HL-60 (cell line): ENCODE measurements at regions not wholly inside any gene's neighbourhood (a gene's known extent, or its start where the extent isn't known, plus 50 kb on each side); places are given as distances from the start of the nearest gene placed in this dataset.

Experiments
- DNase-seq, 2 experiments: peaks; one replicate each; pipeline ENCODE4 v3.0.0-alpha.2; 2010 to 2020; ENCODE audit warnings: low read depth in 1 of 2, low spot score in 1 of 2
- H3K27ac ChIP-seq: fragments of 250-450 bp; sonication (Bioruptor Pico); replicated peaks from 2 replicates; pipeline ENCODE4 v1.5.1; 2020; ENCODE audit warnings: mild to moderate bottlenecking, moderate library complexity
- H3K27me3 ChIP-seq: fragments of 250-450 bp; sonication (Bioruptor Pico); 2 replicates; pipeline ENCODE4 v1.5.1; 2021; ENCODE audit warnings: mild to moderate bottlenecking, moderate library complexity; ENCODE audit not compliant: insufficient read depth, poor library complexity, severe bottlenecking
- H3K4me3 ChIP-seq: replicated peaks from 2 replicates; pipeline ENCODE4 v1.5.1; 2011; ENCODE audit warnings: mild to moderate bottlenecking, control low read depth, low read length; ENCODE audit not compliant: insufficient read depth
- GABPA ChIP-seq: IDR thresholded peaks from 2 replicates; pipeline ENCODE4 v1.6.1; 2012; ENCODE audit warnings: low read depth
- POLR2AphosphoS5 ChIP-seq: IDR thresholded peaks from 2 replicates; pipeline ENCODE4 v1.6.1; 2012; ENCODE audit warnings: low read depth
- SPI1 ChIP-seq: IDR thresholded peaks from 2 replicates; pipeline ENCODE4 v1.6.1; 2012; ENCODE audit warnings: low read depth, mild to moderate bottlenecking, borderline replicate concordance
- TF ChIP-seq, protein P1 (sequence below): IDR thresholded peaks from one replicate; pipeline ENCODE4 v1.5.1; 2011; ENCODE audit warnings: low read length, control low read depth, inconsistent platforms; ENCODE audit not compliant: insufficient read depth
- TF ChIP-seq, protein P2 (sequence below): IDR thresholded peaks from 2 replicates; pipeline ENCODE4 v1.6.1; 2012; ENCODE audit warnings: low read depth; ENCODE audit not compliant: insufficient replicate concordance

DNA sequence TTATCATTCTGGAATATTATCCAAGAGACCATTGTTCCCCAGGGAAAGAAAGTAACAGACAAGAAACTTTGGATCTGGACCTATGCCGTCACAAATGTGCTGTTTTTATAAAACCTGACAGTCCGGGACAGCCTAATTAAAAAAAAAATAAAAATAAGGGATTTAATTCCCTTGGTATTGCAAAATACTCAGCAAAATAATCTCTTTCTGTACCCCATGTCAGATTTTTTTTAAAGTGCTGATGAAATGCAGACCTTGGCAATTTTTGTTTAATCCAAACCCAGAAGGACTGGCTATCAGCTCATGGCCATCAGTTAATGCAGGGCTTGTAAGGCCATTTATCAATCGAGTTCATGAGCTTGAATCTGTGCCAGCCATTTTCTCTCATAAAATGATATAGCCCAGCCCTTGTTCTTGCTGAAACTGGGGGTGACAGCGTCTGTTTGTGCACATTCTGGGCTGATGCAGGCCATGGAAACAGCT, 162.7 kb upstream of the S1PR3 start:
- DNase-seq, result no peak
- Histone ChIP-seq H3K4me3 (no peak overlapping the region), H3K27me3 (no peaks in the 10 kb centered on the region), H3K27ac (no peak overlapping the region)
- no peak for TF ChIP-seq GABPA
- no peak for TF ChIP-seq POLR2AphosphoS5
- TF ChIP-seq, protein P1, sequence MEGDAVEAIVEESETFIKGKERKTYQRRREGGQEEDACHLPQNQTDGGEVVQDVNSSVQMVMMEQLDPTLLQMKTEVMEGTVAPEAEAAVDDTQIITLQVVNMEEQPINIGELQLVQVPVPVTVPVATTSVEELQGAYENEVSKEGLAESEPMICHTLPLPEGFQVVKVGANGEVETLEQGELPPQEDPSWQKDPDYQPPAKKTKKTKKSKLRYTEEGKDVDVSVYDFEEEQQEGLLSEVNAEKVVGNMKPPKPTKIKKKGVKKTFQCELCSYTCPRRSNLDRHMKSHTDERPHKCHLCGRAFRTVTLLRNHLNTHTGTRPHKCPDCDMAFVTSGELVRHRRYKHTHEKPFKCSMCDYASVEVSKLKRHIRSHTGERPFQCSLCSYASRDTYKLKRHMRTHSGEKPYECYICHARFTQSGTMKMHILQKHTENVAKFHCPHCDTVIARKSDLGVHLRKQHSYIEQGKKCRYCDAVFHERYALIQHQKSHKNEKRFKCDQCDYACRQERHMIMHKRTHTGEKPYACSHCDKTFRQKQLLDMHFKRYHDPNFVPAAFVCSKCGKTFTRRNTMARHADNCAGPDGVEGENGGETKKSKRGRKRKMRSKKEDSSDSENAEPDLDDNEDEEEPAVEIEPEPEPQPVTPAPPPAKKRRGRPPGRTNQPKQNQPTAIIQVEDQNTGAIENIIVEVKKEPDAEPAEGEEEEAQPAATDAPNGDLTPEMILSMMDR, result no peak
- no peak for TF ChIP-seq SPI1
- TF ChIP-seq, protein P2, sequence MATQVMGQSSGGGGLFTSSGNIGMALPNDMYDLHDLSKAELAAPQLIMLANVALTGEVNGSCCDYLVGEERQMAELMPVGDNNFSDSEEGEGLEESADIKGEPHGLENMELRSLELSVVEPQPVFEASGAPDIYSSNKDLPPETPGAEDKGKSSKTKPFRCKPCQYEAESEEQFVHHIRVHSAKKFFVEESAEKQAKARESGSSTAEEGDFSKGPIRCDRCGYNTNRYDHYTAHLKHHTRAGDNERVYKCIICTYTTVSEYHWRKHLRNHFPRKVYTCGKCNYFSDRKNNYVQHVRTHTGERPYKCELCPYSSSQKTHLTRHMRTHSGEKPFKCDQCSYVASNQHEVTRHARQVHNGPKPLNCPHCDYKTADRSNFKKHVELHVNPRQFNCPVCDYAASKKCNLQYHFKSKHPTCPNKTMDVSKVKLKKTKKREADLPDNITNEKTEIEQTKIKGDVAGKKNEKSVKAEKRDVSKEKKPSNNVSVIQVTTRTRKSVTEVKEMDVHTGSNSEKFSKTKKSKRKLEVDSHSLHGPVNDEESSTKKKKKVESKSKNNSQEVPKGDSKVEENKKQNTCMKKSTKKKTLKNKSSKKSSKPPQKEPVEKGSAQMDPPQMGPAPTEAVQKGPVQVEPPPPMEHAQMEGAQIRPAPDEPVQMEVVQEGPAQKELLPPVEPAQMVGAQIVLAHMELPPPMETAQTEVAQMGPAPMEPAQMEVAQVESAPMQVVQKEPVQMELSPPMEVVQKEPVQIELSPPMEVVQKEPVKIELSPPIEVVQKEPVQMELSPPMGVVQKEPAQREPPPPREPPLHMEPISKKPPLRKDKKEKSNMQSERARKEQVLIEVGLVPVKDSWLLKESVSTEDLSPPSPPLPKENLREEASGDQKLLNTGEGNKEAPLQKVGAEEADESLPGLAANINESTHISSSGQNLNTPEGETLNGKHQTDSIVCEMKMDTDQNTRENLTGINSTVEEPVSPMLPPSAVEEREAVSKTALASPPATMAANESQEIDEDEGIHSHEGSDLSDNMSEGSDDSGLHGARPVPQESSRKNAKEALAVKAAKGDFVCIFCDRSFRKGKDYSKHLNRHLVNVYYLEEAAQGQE, result no peak

DNA sequence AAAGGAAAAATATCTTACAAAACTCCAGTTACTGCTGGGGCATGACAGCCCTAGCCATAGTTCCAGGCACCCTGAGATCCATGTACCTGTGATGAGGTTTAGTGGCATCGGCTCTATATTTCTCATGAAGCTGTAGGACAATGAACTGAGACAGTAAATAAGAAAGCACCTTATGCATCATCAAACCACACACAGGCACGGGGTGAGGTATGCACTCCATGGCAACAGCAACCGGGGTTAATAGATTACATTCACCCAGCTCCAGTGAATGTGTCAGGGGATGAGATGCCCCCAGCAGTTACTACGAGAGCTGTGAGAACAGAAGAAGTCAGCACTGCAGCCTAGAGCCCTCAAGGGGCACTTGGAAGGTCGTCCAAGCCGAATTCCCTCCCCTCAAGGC, 162.0 kb upstream of the S1PR3 start:
- Histone ChIP-seq H3K4me3 (no peak overlapping the region), H3K27ac (no peak overlapping the region), H3K27me3 (no peaks in the 10 kb centered on the region)
- TF ChIP-seq, protein P2, result no peak
- no peak for TF ChIP-seq GABPA
- no peak for DNase-seq

DNA sequence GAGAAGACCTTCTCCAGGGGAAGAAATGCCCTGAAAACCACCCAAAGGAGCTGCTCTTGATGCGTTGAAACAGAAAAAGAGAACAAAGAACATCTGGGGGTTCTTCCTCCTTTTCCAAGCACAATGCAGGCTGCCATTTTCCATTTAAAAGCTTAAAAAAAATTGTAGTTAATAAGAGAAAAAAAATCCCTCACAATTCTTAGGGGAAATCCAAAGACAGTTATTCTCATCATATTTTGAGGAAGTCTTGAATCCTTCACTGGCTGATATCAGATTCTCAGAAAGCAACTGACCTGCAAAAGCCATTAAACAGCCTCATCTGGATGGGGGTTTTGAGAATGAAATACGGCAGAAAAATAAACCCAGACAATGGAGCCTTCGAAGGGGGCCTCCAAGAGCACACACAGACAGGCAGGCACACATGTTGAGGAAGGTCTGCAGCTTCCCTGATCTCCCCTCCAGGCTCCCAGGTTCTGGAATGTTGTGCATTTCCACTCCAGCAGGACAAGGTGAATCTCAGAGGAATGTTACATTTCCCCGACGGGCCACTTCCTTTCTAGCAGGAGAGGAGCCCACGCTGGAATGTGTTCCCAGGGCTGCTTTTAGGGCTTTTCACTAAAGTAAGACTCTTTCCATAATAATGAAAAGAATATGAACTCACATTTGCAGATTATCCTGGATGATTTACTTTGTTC, 159.4 kb upstream of the S1PR3 start:
- H3K27me3 ChIP-seq, result no peaks in the 10 kb centered on the region
- peak in 1 of 2 experiments; percentile 43 for DNase-seq
- peak; percentile 73 for TF ChIP-seq SPI1
- TF ChIP-seq POLR2AphosphoS5, result no peak
- no peak overlapping the region for H3K4me3 ChIP-seq
- H3K27ac ChIP-seq, result peak overlapping the region; percentile 8; the same call in 1 of the 2 replicates

DNA sequence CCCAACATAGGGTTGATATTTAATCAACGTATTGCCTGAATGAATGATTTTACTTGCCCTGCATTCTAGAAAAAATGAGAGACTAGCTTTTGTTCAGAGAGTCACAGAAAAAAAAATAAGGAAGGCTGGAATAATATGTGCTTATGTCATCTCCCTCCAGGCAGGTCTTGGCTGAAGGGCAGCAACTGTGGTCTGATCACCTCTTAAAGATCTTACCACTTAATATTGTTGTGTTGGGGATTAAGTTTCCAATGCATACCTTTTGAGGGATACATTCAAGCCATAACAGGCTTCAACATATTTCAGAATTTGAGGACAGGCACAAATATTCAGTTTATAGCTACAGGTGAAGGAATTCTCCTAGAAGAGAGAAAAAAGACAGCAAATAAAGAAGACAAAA, 157.3 kb upstream of the S1PR3 start:
- no peak for DNase-seq
- Histone ChIP-seq H3K27ac (no peak overlapping the region), H3K27me3 (no peaks in the 10 kb centered on the region), H3K4me3 (no peak overlapping the region)
- TF ChIP-seq POLR2AphosphoS5 (no peak), SPI1 (no peak), GABPA (no peak)
- TF ChIP-seq, protein P2, result no peak
- TF ChIP-seq, protein P1, result no peak
